GM18517 (cell line): ENCODE measurements at regions not wholly inside any gene's neighbourhood (a gene's known extent, or its start where the extent isn't known, plus 50 kb on each side); places are given as distances from the start of the nearest gene placed in this dataset.
"Not testable (repeated sequence)": the region's sequence is repeated elsewhere in the genome, so short reads cannot be mapped to it uniquely, and the experiment has no call there.

Experiments used
- ATAC-seq: cut with Tn5 transposase; IDR thresholded peaks from one replicate; pipeline ENCODE4 v1.9.1; 2021; ENCODE audit warnings: mild to moderate bottlenecking, moderate library complexity; ENCODE audit not compliant: unreplicated experiment

GRCh38 chr13:65623148-65623547 lies 1607.0 kb downstream of the PCDH9 start:
- no peak for ATAC-seq

- ATAC-seq = no peak
Measured at GRCh38 chr13:65615506-65615905, 1614.6 kb downstream of the PCDH9 start.

GRCh38 chr13:65613004-65613403 lies 1617.1 kb downstream of the PCDH9 start:
- ATAC-seq = peak; percentile 48

GRCh38 chr13:65609350-65609749 lies 1620.8 kb downstream of the PCDH9 start:
- ATAC-seq = no peak

GRCh38 chr13:65606622-65607021 lies 1623.5 kb downstream of the PCDH9 start:
- ATAC-seq = no peak

GRCh38 chr13:65605396-65605795 lies 1624.7 kb downstream of the PCDH9 start:
- no peak for ATAC-seq

- no peak for ATAC-seq
Measured at GRCh38 chr13:65603160-65603559, 1627.0 kb downstream of the PCDH9 start.

GRCh38 chr13:65601855-65602254 lies 1628.3 kb downstream of the PCDH9 start:
- ATAC-seq = no peak

- no peak for ATAC-seq
Measured at GRCh38 chr13:65600702-65601101, 1629.4 kb downstream of the PCDH9 start.

- ATAC-seq = no peak
Measured at GRCh38 chr13:65597839-65598818, 1632.0 kb downstream of the PCDH9 start.

- no peak for ATAC-seq
Measured at GRCh38 chr13:65595916-65596315, 1634.2 kb downstream of the PCDH9 start.

GRCh38 chr13:65594298-65594781 lies 1635.8 kb downstream of the PCDH9 start:
- no peak for ATAC-seq

GRCh38 chr13:65593298-65593874 lies 1636.8 kb downstream of the PCDH9 start:
- ATAC-seq = no peak

- ATAC-seq = no peak
Measured at GRCh38 chr13:65592731-65593130, 1637.4 kb downstream of the PCDH9 start.

GRCh38 chr13:65585346-65585745 lies 1644.8 kb downstream of the PCDH9 start:
- ATAC-seq = no peak

- no peak for ATAC-seq
Measured at GRCh38 chr13:65584126-65584525, 1646.0 kb downstream of the PCDH9 start.

GRCh38 chr13:65582160-65582559 lies 1648.0 kb downstream of the PCDH9 start:
- no peak for ATAC-seq

- ATAC-seq = not testable (repeated sequence)
Measured at GRCh38 chr13:65564561-65564960, 1665.6 kb downstream of the PCDH9 start.

GRCh38 chr13:65562305-65562704 lies 1667.8 kb downstream of the PCDH9 start:
- ATAC-seq = no peak

GRCh38 chr13:65560936-65561335 lies 1669.2 kb downstream of the PCDH9 start:
- no peak for ATAC-seq

GRCh38 chr13:65555962-65556361 lies 1674.2 kb downstream of the PCDH9 start:
- no peak for ATAC-seq

- ATAC-seq = no peak
Measured at GRCh38 chr13:65553096-65553727, 1676.9 kb downstream of the PCDH9 start.
